ENCODE measurements at regions not wholly inside any gene's neighbourhood (a gene's known extent, or its start where the extent isn't known, plus 50 kb on each side); places are given as distances from the start of the nearest gene placed in this dataset.

DNA sequence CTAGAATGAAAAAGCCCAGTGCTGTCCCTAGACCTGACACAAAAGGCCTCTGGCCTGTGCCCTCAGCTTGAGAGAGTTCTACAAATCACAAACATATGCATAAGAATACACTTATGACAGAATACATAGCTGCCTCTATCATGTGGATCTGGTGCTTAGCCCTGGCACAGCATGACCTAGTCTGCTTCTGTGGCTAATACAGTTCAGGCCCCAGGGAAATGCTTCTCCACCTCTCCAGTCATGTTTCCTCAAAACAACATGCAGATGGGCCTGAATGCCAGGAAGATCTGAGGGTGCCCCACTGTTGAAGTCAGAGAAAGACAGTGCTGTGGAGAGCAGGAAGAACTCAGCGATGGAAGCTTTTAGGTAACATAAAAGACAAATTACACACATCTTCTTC lies 231.9 kb upstream of the SALL1 start:
- no peak overlapping the region for H3K27ac Mint-ChIP-seq (ENCODE audit: unreplicated experiment)
- DNase-seq (ENCODE audit: low spot score), result no peak
- H3K27me3 Mint-ChIP-seq (ENCODE audit: low read depth), result peaks cover 3% of the 10 kb centered on the region
- TF ChIP-seq, protein P1, sequence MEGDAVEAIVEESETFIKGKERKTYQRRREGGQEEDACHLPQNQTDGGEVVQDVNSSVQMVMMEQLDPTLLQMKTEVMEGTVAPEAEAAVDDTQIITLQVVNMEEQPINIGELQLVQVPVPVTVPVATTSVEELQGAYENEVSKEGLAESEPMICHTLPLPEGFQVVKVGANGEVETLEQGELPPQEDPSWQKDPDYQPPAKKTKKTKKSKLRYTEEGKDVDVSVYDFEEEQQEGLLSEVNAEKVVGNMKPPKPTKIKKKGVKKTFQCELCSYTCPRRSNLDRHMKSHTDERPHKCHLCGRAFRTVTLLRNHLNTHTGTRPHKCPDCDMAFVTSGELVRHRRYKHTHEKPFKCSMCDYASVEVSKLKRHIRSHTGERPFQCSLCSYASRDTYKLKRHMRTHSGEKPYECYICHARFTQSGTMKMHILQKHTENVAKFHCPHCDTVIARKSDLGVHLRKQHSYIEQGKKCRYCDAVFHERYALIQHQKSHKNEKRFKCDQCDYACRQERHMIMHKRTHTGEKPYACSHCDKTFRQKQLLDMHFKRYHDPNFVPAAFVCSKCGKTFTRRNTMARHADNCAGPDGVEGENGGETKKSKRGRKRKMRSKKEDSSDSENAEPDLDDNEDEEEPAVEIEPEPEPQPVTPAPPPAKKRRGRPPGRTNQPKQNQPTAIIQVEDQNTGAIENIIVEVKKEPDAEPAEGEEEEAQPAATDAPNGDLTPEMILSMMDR (IDR thresholded peaks at IDR 0.05), result no peak
- no peaks in the 10 kb centered on the region for H3K9me3 Mint-ChIP-seq (ENCODE audit: low read depth)
- H3K4me3 Mint-ChIP-seq (ENCODE audit: unreplicated experiment), result no peak overlapping the region
- H3K4me1 Mint-ChIP-seq (ENCODE audit: low read depth), result no peaks in the 10 kb centered on the region
- no peaks in the 10 kb centered on the region for H3K36me3 Mint-ChIP-seq (ENCODE audit: low read depth)

DNA sequence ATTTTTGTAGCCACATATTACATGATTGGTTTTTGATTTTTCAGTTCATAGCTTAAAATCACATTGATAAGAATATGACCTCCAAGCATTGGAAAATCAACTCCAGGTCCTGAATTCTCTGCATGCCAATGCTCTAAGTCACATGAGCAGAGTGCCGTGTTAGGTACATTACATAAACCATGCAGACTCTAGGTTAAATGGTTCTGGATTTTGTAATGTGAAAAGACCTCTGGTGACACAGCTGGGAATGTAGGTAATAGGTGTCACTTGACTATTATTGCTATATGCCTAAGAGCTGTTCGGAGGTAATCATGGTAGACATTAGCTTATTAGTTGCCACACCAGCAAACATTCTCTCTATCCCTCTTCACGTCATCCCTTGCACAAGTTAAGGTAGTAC lies 231.1 kb upstream of the SALL1 start:
- Mint-ChIP-seq H3K4me3 (ENCODE audit: unreplicated experiment) (no peak overlapping the region), H3K27me3 (ENCODE audit: low read depth) (peaks cover 7% of the 10 kb centered on the region), H3K4me1 (ENCODE audit: low read depth) (no peaks in the 10 kb centered on the region), H3K27ac (ENCODE audit: unreplicated experiment) (no peak overlapping the region), H3K36me3 (ENCODE audit: low read depth) (no peaks in the 10 kb centered on the region), H3K9me3 (ENCODE audit: low read depth) (no peaks in the 10 kb centered on the region)
- TF ChIP-seq, protein P1 (IDR thresholded peaks at IDR 0.05), result no peak
- no peak for DNase-seq (ENCODE audit: low spot score)

DNA sequence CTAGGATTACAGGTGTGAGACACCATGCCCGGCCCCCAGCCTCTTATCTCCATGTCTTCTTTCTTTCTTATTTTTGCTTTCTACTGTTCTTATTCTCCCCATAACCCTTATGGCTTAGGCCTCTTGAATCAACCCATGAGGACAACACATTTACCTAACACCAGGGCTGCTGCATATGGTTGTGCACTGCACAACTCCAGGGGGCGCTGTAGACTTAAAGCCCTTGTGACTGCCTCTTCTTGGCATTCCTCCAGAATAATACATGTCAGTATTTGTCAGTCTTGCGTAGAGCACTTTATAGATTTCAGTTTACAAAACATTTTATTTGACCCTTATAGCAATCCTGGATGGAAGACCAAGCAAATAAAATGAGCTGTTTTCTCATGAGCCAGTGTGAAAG lies 225.0 kb upstream of the SALL1 start:
- no peak for DNase-seq (ENCODE audit: low spot score)
- no peak overlapping the region for H3K4me3 Mint-ChIP-seq (ENCODE audit: unreplicated experiment)
- H3K27ac Mint-ChIP-seq (ENCODE audit: unreplicated experiment), result no peak overlapping the region
- TF ChIP-seq, protein P1 (IDR thresholded peaks at IDR 0.05), result no peak
- no peaks in the 10 kb centered on the region for H3K4me1 Mint-ChIP-seq (ENCODE audit: low read depth)
- H3K27me3 Mint-ChIP-seq (ENCODE audit: low read depth), result peaks cover 9% of the 10 kb centered on the region
- H3K9me3 Mint-ChIP-seq (ENCODE audit: low read depth), result peaks cover 3% of the 10 kb centered on the region
- H3K36me3 Mint-ChIP-seq (ENCODE audit: low read depth), result no peaks in the 10 kb centered on the region

DNA sequence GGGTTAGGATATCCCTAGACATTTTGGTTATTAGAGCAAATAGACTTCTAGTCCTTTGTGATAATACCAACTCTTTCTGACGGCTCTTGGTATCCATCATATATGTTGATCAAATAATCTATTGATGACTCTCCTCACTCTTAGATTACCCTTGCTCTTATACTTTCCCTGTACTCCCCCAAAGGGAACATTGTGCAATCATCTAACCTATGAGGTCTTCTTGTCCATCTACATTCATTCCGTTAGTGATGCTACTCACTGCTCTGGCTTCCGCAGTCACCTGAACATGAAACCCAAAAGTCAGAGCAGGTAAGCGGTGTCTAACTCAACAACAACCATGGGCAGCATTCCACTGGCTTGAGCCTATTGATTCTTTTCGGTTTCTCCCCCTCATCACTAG lies 223.7 kb upstream of the SALL1 start:
- peaks cover 3% of the 10 kb centered on the region for H3K9me3 Mint-ChIP-seq (ENCODE audit: low read depth)
- H3K4me1 Mint-ChIP-seq (ENCODE audit: low read depth), result no peaks in the 10 kb centered on the region
- TF ChIP-seq, protein P1 (IDR thresholded peaks at IDR 0.05), result no peak
- no peak for DNase-seq (ENCODE audit: low spot score)
- peaks cover 7% of the 10 kb centered on the region for H3K27me3 Mint-ChIP-seq (ENCODE audit: low read depth)
- H3K36me3 Mint-ChIP-seq (ENCODE audit: low read depth), result no peaks in the 10 kb centered on the region
- H3K4me3 Mint-ChIP-seq (ENCODE audit: unreplicated experiment), result no peak overlapping the region
- H3K27ac Mint-ChIP-seq (ENCODE audit: unreplicated experiment), result no peak overlapping the region

DNA sequence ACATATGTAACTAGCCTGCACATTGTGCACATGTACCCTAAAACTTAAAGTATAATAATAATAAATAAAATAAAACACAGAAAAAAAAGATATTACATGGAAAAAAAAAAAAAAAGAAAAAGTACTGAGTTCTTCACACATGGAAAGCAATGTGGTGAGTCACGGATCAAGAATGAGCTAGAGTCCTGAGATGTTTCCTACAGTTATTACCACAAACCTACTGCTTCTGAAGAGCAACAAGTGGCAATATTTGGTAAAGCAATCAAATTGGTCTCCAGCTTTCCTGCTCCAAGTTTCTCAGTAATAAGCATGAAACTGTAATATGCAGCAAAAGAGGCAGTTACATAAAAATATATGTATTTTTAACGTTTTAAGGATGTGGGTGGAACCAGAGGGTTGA lies 223.3 kb upstream of the SALL1 start:
- DNase-seq (ENCODE audit: low spot score), result no peak
- Mint-ChIP-seq H3K36me3 (ENCODE audit: low read depth) (no peaks in the 10 kb centered on the region), H3K9me3 (ENCODE audit: low read depth) (peaks cover 3% of the 10 kb centered on the region), H3K4me3 (ENCODE audit: unreplicated experiment) (no peak overlapping the region), H3K27ac (ENCODE audit: unreplicated experiment) (no peak overlapping the region), H3K27me3 (ENCODE audit: low read depth) (peaks cover 7% of the 10 kb centered on the region), H3K4me1 (ENCODE audit: low read depth) (no peaks in the 10 kb centered on the region)
- TF ChIP-seq, protein P1 (IDR thresholded peaks at IDR 0.05), result no peak

All from chondrocyte (in vitro differentiated cells).